H1 (cell line): ENCODE measurements at regions not wholly inside any gene's neighbourhood (a gene's known extent, or its start where the extent isn't known, plus 50 kb on each side); places are given as distances from the start of the nearest gene placed in this dataset.

Experiments used
- CTCF ChIA-PET: fragments of 300-600 bp; sonication (Branson Sonifier 250); formaldehyde crosslinking; loops from one replicate; lab custom pipeline; 2021; ENCODE audit not compliant: partially characterized antibody; lab: Charles Lee
- POLR2A ChIA-PET: fragments of 300-600 bp; sonication (Branson Sonifier 250); formaldehyde crosslinking; loops from one replicate; lab custom pipeline; 2021; ENCODE audit warnings: inconsistent platforms; ENCODE audit not compliant: partially characterized antibody; lab: Charles Lee
- DNase-seq, 2 experiments: peaks; one replicate each; pipeline versions ENCODE4 v3.0.0 to v3.0.0-alpha.2; 2010 to 2022; ENCODE audit warnings: low spot score in 2 of 2, low read depth in 1 of 2, mixed read lengths in 1 of 2
- FAIRE-seq: peaks from 2 replicates; lab custom pipeline; 2011; peaks lifted over from hg19 to GRCh38; lab: Jason Lieb, UNC
- H2AFZ ChIP-seq: 2 replicates; pipeline ENCODE4 v1.8.1; 2012; ENCODE audit warnings: low read length, inconsistent platforms
- H2AK5ac ChIP-seq: 2 replicates; pipeline ENCODE4 v1.6.1; 2013; ENCODE audit warnings: low read depth, low read length
- H2BK120ac ChIP-seq: replicated peaks from 2 replicates; pipeline ENCODE3; 2013; ENCODE audit warnings: low read depth, low read length, inconsistent platforms
- H2BK12ac ChIP-seq: 2 replicates; pipeline ENCODE4 v1.6.1; 2013; ENCODE audit warnings: low read depth, low read length
- H2BK15ac ChIP-seq: 2 replicates; pipeline ENCODE4 v1.6.1; 2013; ENCODE audit warnings: low read length
- H2BK20ac ChIP-seq: 2 replicates; pipeline ENCODE4 v1.6.1; 2013; ENCODE audit warnings: low read length
- H2BK5ac ChIP-seq: 2 replicates; pipeline ENCODE4 v1.6.1; 2013; ENCODE audit warnings: low read depth, low read length
- H3K14ac ChIP-seq: 2 replicates; pipeline ENCODE4 v1.6.1; 2013; ENCODE audit warnings: inconsistent platforms; ENCODE audit not compliant: insufficient read length
- H3K18ac ChIP-seq: 2 replicates; pipeline ENCODE4 v1.6.1; 2013; ENCODE audit warnings: low read length; ENCODE audit errors: extremely low read depth
- H3K23ac ChIP-seq: 2 replicates; pipeline ENCODE4 v1.6.1; 2013; ENCODE audit warnings: inconsistent platforms; ENCODE audit not compliant: insufficient read length
- H3K23me2 ChIP-seq: 2 replicates; pipeline ENCODE4 v1.6.1; 2013; ENCODE audit warnings: low read depth, low read length
- H3K27ac ChIP-seq: 2 replicates; pipeline ENCODE4 v1.6.1; 2011; ENCODE audit warnings: low read depth, low read length, inconsistent platforms
- H3K27me3 ChIP-seq, 4 experiments: replicated peaks in 1 of 4; 1 replicate in 1 of 4; 2 replicates in 3 of 4; pipeline versions ENCODE4 v1.6.1 to v1.8.1; 2011 to 2013; ENCODE audit warnings: low read length in 3 of 4, mild to moderate bottlenecking in 3 of 4, inconsistent platforms in 2 of 4, mixed read lengths in 2 of 4, moderate library complexity in 1 of 4; ENCODE audit not compliant: control insufficient read depth in 3 of 4, insufficient read depth in 3 of 4; ENCODE audit errors: extremely low read depth in 1 of 4
- H3K36me3 ChIP-seq, 4 experiments: 2 replicates each; pipeline versions ENCODE4 v1.6.1 to v1.8.1; 2011 to 2013; ENCODE audit warnings: mild to moderate bottlenecking in 4 of 4, low read length in 3 of 4, moderate library complexity in 2 of 4, control low read depth in 1 of 4, inconsistent platforms in 1 of 4; ENCODE audit not compliant: insufficient read depth in 4 of 4, control insufficient read depth in 2 of 4
- H3K4ac ChIP-seq: replicated peaks from 2 replicates; pipeline ENCODE3; 2013; ENCODE audit warnings: low read length, low read depth, mixed read lengths, inconsistent platforms; ENCODE audit not compliant: insufficient read length
- H3K4me1 ChIP-seq, 4 experiments: replicated peaks in 1 of 4; 1 replicate in 1 of 4; 2 replicates in 3 of 4; pipeline versions ENCODE4 v1.6.1 to v1.8.1; 2011 to 2013; ENCODE audit warnings: low read length in 3 of 4, inconsistent platforms in 2 of 4, mixed read lengths in 1 of 4; ENCODE audit not compliant: insufficient read depth in 4 of 4, control insufficient read depth in 3 of 4
- H3K4me2 ChIP-seq, 2 experiments: 2 replicates each; pipeline versions ENCODE4 v1.6.1 to v1.8.1; 2011 to 2013; ENCODE audit warnings: low read depth in 2 of 2, low read length in 2 of 2, control low read depth in 1 of 2, inconsistent platforms in 1 of 2, mild to moderate bottlenecking in 1 of 2; ENCODE audit not compliant: insufficient read depth in 1 of 2
- H3K4me3 ChIP-seq, 4 experiments: fragments of 200-600, 300-600 bp in 1 of 4; sonication (generic), shearing (Covaris generic), sonication (Bioruptor Twin) in 1 of 4; 2 replicates each; pipeline versions ENCODE4 v1.5.1 to v1.8.1; 2011 to 2016; ENCODE audit warnings: low read length in 4 of 4, low read depth in 3 of 4, control low read depth in 2 of 4, inconsistent platforms in 2 of 4, mild to moderate bottlenecking in 2 of 4, mixed read lengths in 1 of 4, moderate library complexity in 1 of 4; ENCODE audit not compliant: insufficient read depth in 2 of 4; ENCODE audit errors: extremely low read depth in 1 of 4
- H3K56ac ChIP-seq: replicated peaks from 2 replicates; pipeline ENCODE3; 2013; ENCODE audit warnings: low read depth, mild to moderate bottlenecking, mixed read lengths, low read length, inconsistent platforms; ENCODE audit not compliant: insufficient read length
- H3K79me1 ChIP-seq: 2 replicates; pipeline ENCODE4 v1.6.1; 2013; ENCODE audit warnings: low read depth, low read length, control low read depth
- H3K79me2 ChIP-seq, 2 experiments: 2 replicates each; pipeline versions ENCODE4 v1.6.1 to v1.8.1; 2012 to 2013; ENCODE audit warnings: low read length in 2 of 2, mild to moderate bottlenecking in 2 of 2, inconsistent platforms in 1 of 2; ENCODE audit not compliant: insufficient read depth in 2 of 2, control insufficient read depth in 1 of 2
- H3K9ac ChIP-seq, 4 experiments: replicated peaks in 1 of 4; 1 replicate in 1 of 4; 2 replicates in 3 of 4; pipeline versions ENCODE4 v1.6.1 to v1.8.1; 2011 to 2013; ENCODE audit warnings: low read depth in 3 of 4, low read length in 3 of 4, control low read depth in 2 of 4, mild to moderate bottlenecking in 2 of 4, moderate library complexity in 2 of 4, inconsistent platforms in 1 of 4; ENCODE audit errors: extremely low read depth in 1 of 4
- H3K9me3 ChIP-seq, 2 experiments: 2 replicates each; pipeline versions ENCODE4 v1.6.1 to v1.8.1; 2012 to 2013; ENCODE audit warnings: mild to moderate bottlenecking in 2 of 2, moderate library complexity in 2 of 2, control low read depth in 1 of 2, inconsistent platforms in 1 of 2, low read depth in 1 of 2, low read length in 1 of 2, mixed read lengths in 1 of 2; ENCODE audit not compliant: insufficient read depth in 2 of 2
- H4K20me1 ChIP-seq, 2 experiments: replicated peaks in 1 of 2; 2 replicates each; pipeline versions ENCODE3 to v1.8.1; 2011 to 2013; ENCODE audit warnings: inconsistent platforms in 2 of 2, low read length in 2 of 2, mild to moderate bottlenecking in 1 of 2; ENCODE audit not compliant: insufficient read depth in 2 of 2, control insufficient read depth in 1 of 2
- H4K5ac ChIP-seq: 2 replicates; pipeline ENCODE4 v1.6.1; 2013; ENCODE audit warnings: low read length, low read depth, mixed read lengths, inconsistent platforms; ENCODE audit not compliant: insufficient read length
- H4K8ac ChIP-seq: 2 replicates; pipeline ENCODE4 v1.8.0; 2013; ENCODE audit warnings: mild to moderate bottlenecking, moderate library complexity, low read length, inconsistent platforms; ENCODE audit not compliant: insufficient read depth; ENCODE audit errors: extremely low read depth
- H4K91ac ChIP-seq: replicated peaks from 2 replicates; pipeline ENCODE3; 2013; ENCODE audit warnings: low read length, mixed read lengths, inconsistent platforms; ENCODE audit not compliant: insufficient read length
- CBX8 ChIP-seq: fragments of 300-800, 300-1000 bp; sonication (generic); IDR thresholded peaks from 2 replicates; pipeline ENCODE4 v1.7.1; 2016; ENCODE audit warnings: low read depth, low read length, borderline replicate concordance
- CHD1 ChIP-seq: IDR thresholded peaks from 2 replicates; pipeline ENCODE4 v1.6.1; 2012; ENCODE audit warnings: low read depth, low read length, improper control_type of control experiment
- CREB1 ChIP-seq: IDR thresholded peaks from 2 replicates; pipeline ENCODE4 v1.6.1; 2012; ENCODE audit warnings: inconsistent platforms
- GTF2F1 ChIP-seq: IDR thresholded peaks from 2 replicates; pipeline ENCODE4 v1.6.1; 2012; ENCODE audit warnings: low read depth, low read length, improper control_type of control experiment, borderline replicate concordance
- HDAC6 ChIP-seq: IDR thresholded peaks from one replicate; pipeline ENCODE4 v1.7.1; 2012; ENCODE audit warnings: low read depth, mild to moderate bottlenecking, inconsistent platforms, low read length, moderate library complexity
- PHF8 ChIP-seq: fragments of 200-600 bp; sonication (generic); conservative IDR thresholded peaks from 2 replicates; pipeline ENCODE4 v1.7.1; 2012; ENCODE audit warnings: low read depth, mild to moderate bottlenecking, inconsistent platforms, low read length, moderate library complexity
- POLR2AphosphoS5 ChIP-seq: IDR thresholded peaks from 2 replicates; pipeline ENCODE4 v1.6.1; 2011; ENCODE audit warnings: low read depth, low read length
- RXRA ChIP-seq: IDR thresholded peaks from 2 replicates; pipeline ENCODE4 v1.6.1; 2011; ENCODE audit warnings: low read depth, mild to moderate bottlenecking, low read length, moderate library complexity; ENCODE audit not compliant: insufficient read depth
- SP2 ChIP-seq: IDR thresholded peaks from 2 replicates; pipeline ENCODE4 v1.6.1; 2012; ENCODE audit warnings: mild to moderate bottlenecking, low read length, inconsistent platforms
- TBP ChIP-seq: IDR thresholded peaks from 2 replicates; pipeline ENCODE4 v1.6.1; 2011; ENCODE audit warnings: low read depth, low read length, improper control_type of control experiment
- WGBS, 2 experiments: shearing (Covaris generic) in 1 of 2; methylation state at CpG; one replicate each; pipeline versions ENCODE4 v1.1.6 to v1.1.7; 2013 to 2015; ENCODE audit warnings: low lambda C conversion rate in 2 of 2, mixed read lengths in 2 of 2, inconsistent platforms in 1 of 2, low coverage in 1 of 2, missing lambda C conversion rate in 1 of 2; ENCODE audit not compliant: insufficient replicate concordance in 2 of 2, insufficient coverage in 1 of 2, insufficient read length in 1 of 2; ENCODE audit errors: extremely low coverage in 1 of 2, missing lambda C conversion rate in 1 of 2; 5-methylcytosine and 5-hydroxymethylcytosine counted together

GRCh38 chr4:17091104-17091503 is 192.7 kb upstream of the LDB2 start:
- no peak overlapping the region for H2AFZ ChIP-seq
- no peak overlapping the region for H3K9ac ChIP-seq
- H3K79me2 ChIP-seq: no peaks in the 10 kb centered on the region
- H3K9me3 ChIP-seq: no peaks in the 10 kb centered on the region
- H3K14ac ChIP-seq: no peak overlapping the region
- CTCF ChIA-PET: no interaction called here
- no peak overlapping the region for H3K4me2 ChIP-seq
- H3K36me3 ChIP-seq: no peaks in the 10 kb centered on the region
- TF ChIP-seq GTF2F1: no peak
- TF ChIP-seq CBX8: no peak
- TF ChIP-seq CREB1: no peak
- no peak for TF ChIP-seq POLR2AphosphoS5
- no peak for TF ChIP-seq CHD1
- TF ChIP-seq HDAC6: no peak
- no peak for TF ChIP-seq PHF8
- no peak for TF ChIP-seq SP2
- no peak for TF ChIP-seq TBP
- no peak for TF ChIP-seq RXRA
- TF ChIP-seq, all 59 proteins: peak for 0
- POLR2A ChIA-PET: no interaction called here
- Histone ChIP-seq H2BK120ac (no peak overlapping the region), H2BK20ac (no peak overlapping the region), H2BK5ac (no peak overlapping the region), H4K5ac (no peak overlapping the region), H3K27me3 (no peaks in the 10 kb centered on the region), H4K91ac (no peak overlapping the region), H3K23me2 (no peaks in the 10 kb centered on the region; the same call in 1 of the 2 replicates), H3K79me1 (no peaks in the 10 kb centered on the region), H3K23ac (no peak overlapping the region), H3K4ac (no peak overlapping the region), H3K18ac (no peak overlapping the region), H2BK12ac (no peak overlapping the region), H4K20me1 (no peaks in the 10 kb centered on the region), H3K4me3 (no peak overlapping the region), H2BK15ac (no peak overlapping the region), H3K56ac (no peak overlapping the region), H2AK5ac (no peak overlapping the region), H3K27ac (no peak overlapping the region), H4K8ac (no peak overlapping the region), H3K4me1 (no peaks in the 10 kb centered on the region)
- FAIRE-seq (no peak), DNase-seq (no peak)
- 93% methylated on average over 3 of the region's 3 CpGs; no CpG with 5 or more reads in 1 of the 2 experiments for WGBS, 2 experiments
